Colonic mucosa (tissue), 4 donors: ENCODE measurements at regions not wholly inside any gene's neighbourhood (a gene's known extent, or its start where the extent isn't known, plus 50 kb on each side); places are given as distances from the start of the nearest gene placed in this dataset.

Experiments
- DNase-seq: peaks from one replicate; pipeline ENCODE4 v3.0.0-alpha.2; 2020
- H3K27ac ChIP-seq: fragments of 200-600 bp; one replicate; pipeline ENCODE4 v1.8.0; 2021
- H3K27me3 ChIP-seq: fragments of 200-600 bp; one replicate; pipeline ENCODE4 v1.8.0; 2021
- H3K36me3 ChIP-seq: fragments of 200-600 bp; one replicate; pipeline ENCODE4 v1.8.0; 2021
- H3K4me1 ChIP-seq: fragments of 200-600 bp; one replicate; pipeline ENCODE4 v1.8.0; 2021; ENCODE audit warnings: mild to moderate bottlenecking
- H3K4me3 ChIP-seq: fragments of 200-600 bp; one replicate; pipeline ENCODE4 v1.8.0; 2021
- H3K9ac ChIP-seq, 2 donors: one replicate each; pipeline ENCODE4 v1.7.0; 2013; ENCODE audit warnings: control low read depth in 2 of 2, low read depth in 2 of 2, low read length in 2 of 2
- H3K9me3 ChIP-seq: fragments of 200-600 bp; one replicate; pipeline ENCODE4 v1.8.0; 2021
- intact Hi-C: fragments of 100-400 bp; cut with DNase I; formaldehyde crosslinking; loops from one replicate; pipeline ENCODE4 v1.14.1; 2022
- TF ChIP-seq, protein P1 (sequence below): fragments of 200-600 bp; IDR thresholded peaks from one replicate; pipeline ENCODE4 v1.8.0; 2022; ENCODE audit warnings: antibody characterized with exemption, mild to moderate bottlenecking
- donor health status: healthy.
- donor health status: DM: no; HTN: no; CAD: no.
- donor health status: DM: no; HTN: no; CAD: no.

DNA sequence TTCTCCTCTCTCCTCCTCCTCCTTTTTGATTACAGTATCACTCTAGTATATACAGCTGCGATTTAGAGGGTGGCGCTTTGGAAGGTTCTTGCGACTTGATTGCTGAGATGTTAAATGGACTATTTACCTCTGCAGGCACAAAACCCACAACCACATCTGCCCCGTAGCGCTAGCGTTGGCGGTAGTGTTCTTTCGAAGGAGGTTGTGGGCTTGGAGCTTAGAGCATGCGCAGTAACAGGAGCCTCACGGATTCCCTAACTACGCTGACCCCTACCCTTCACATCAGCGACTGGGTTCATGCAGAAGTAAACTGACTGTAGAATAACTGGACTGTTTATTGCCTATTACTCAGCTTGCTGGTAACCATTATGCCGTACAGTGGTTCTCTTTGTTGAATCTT, 58.0 kb downstream of the CGGBP1 start:
- H3K4me3 ChIP-seq, result no peak overlapping the region
- TF ChIP-seq, protein P1, sequence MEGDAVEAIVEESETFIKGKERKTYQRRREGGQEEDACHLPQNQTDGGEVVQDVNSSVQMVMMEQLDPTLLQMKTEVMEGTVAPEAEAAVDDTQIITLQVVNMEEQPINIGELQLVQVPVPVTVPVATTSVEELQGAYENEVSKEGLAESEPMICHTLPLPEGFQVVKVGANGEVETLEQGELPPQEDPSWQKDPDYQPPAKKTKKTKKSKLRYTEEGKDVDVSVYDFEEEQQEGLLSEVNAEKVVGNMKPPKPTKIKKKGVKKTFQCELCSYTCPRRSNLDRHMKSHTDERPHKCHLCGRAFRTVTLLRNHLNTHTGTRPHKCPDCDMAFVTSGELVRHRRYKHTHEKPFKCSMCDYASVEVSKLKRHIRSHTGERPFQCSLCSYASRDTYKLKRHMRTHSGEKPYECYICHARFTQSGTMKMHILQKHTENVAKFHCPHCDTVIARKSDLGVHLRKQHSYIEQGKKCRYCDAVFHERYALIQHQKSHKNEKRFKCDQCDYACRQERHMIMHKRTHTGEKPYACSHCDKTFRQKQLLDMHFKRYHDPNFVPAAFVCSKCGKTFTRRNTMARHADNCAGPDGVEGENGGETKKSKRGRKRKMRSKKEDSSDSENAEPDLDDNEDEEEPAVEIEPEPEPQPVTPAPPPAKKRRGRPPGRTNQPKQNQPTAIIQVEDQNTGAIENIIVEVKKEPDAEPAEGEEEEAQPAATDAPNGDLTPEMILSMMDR, result no peak
- no peak overlapping the region for H3K9ac ChIP-seq
- no peaks in the 10 kb centered on the region for H3K9me3 ChIP-seq
- no peak overlapping the region for H3K27ac ChIP-seq
- H3K4me1 ChIP-seq, result no peaks in the 10 kb centered on the region
- H3K27me3 ChIP-seq, result no peaks in the 10 kb centered on the region
- intact Hi-C loops, result loop anchor here (10.0 kb wide), 3 partner anchors 106 to 226 kb away; no protein-coding TSS in a partner anchor
- no peak for DNase-seq
- H3K36me3 ChIP-seq, result no peaks in the 10 kb centered on the region

GRCh38 chr3:87997966-87998365, 60.8 kb downstream of the CGGBP1 start:
- intact Hi-C loops, result no loop called here
- no peak for DNase-seq
- Histone ChIP-seq H3K27ac (no peak overlapping the region), H3K9me3 (no peaks in the 10 kb centered on the region), H3K4me3 (no peak overlapping the region), H3K9ac (no peak overlapping the region), H3K4me1 (no peaks in the 10 kb centered on the region), H3K36me3 (no peaks in the 10 kb centered on the region), H3K27me3 (no peaks in the 10 kb centered on the region)
- TF ChIP-seq, protein P1, result no peak

- intact Hi-C loops, result no loop called here
- TF ChIP-seq, protein P1, result no peak
- Histone ChIP-seq H3K9ac (no peak overlapping the region), H3K9me3 (no peaks in the 10 kb centered on the region), H3K4me3 (no peak overlapping the region), H3K27me3 (no peaks in the 10 kb centered on the region), H3K4me1 (no peaks in the 10 kb centered on the region), H3K27ac (no peak overlapping the region), H3K36me3 (no peaks in the 10 kb centered on the region)
- DNase-seq, result no peak
Observed at GRCh38 chr3:87997298-87997697, 61.5 kb downstream of the CGGBP1 start.

DNA sequence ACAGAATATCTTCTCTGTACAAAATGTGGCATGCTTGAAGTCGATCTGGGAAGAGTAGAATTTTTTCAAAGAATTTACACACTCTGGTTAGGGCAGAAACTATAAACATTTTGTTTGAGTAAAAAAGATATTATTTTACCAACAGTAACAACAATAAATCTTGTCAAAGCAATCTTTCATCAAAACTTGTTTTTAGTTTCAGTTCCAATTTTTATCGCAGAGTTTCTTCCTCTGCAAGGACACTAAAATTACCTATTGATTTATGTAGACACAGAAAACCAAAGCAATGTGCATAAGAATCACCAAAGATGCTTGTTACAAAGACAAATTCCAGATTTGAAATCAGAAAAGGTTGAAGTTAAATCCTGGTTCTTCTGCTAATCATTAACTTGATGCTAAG, 61.9 kb downstream of the CGGBP1 start:
- no peak overlapping the region for H3K4me3 ChIP-seq
- no peaks in the 10 kb centered on the region for H3K27me3 ChIP-seq
- no peaks in the 10 kb centered on the region for H3K36me3 ChIP-seq
- no peaks in the 10 kb centered on the region for H3K9me3 ChIP-seq
- no peak for DNase-seq
- TF ChIP-seq, protein P1, result no peak
- intact Hi-C loops, result no loop called here
- no peak overlapping the region for H3K27ac ChIP-seq
- no peak overlapping the region for H3K9ac ChIP-seq
- no peaks in the 10 kb centered on the region for H3K4me1 ChIP-seq

DNA sequence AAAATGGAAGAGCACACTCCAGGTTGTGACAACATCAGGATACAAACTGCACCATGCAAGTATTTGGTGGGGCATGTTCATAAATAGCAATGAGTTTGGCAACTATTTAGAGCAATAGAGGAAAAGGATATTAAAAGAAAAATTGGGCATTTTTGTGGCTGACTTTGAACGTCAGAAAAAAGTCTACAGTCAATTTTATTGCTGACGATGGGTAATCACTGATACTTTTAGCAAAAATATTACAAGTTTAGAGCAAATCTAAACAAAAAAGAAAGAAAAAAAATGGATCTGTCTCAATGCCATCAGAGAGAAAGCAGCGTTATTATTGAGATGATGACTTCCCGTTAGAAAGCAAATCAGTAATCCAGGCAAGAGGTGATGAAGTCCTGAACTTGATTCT, 65.2 kb downstream of the CGGBP1 start:
- Histone ChIP-seq H3K4me1 (no peaks in the 10 kb centered on the region), H3K4me3 (no peak overlapping the region), H3K9me3 (no peaks in the 10 kb centered on the region), H3K36me3 (no peaks in the 10 kb centered on the region), H3K9ac (no peak overlapping the region), H3K27me3 (no peaks in the 10 kb centered on the region), H3K27ac (no peak overlapping the region)
- intact Hi-C loops, result no loop called here
- DNase-seq, result no peak
- TF ChIP-seq, protein P1, result no peak

GRCh38 chr3:87987952-87988351, 70.9 kb downstream of the CGGBP1 start:
- no peak overlapping the region for H3K27ac ChIP-seq
- no peaks in the 10 kb centered on the region for H3K36me3 ChIP-seq
- TF ChIP-seq, protein P1, result no peak
- no peak overlapping the region for H3K4me3 ChIP-seq
- no peaks in the 10 kb centered on the region for H3K4me1 ChIP-seq
- intact Hi-C loops, result no loop called here
- H3K9ac ChIP-seq, result no peak overlapping the region
- H3K9me3 ChIP-seq, result no peaks in the 10 kb centered on the region
- H3K27me3 ChIP-seq, result no peaks in the 10 kb centered on the region
- DNase-seq, result no peak
